ENCODE measurements at regions not wholly inside any gene's neighbourhood (a gene's known extent, or its start where the extent isn't known, plus 50 kb on each side); places are given as distances from the start of the nearest gene placed in this dataset.

- no peak for TF ChIP-seq ETV5 (CRISPR knock-in tag; IDR thresholded peaks at IDR 0.05; ENCODE audit: borderline replicate concordance)
- TF ChIP-seq CERS6 (CRISPR knock-in tag; IDR thresholded peaks at IDR 0.05): no peak
- no peak for TF ChIP-seq ZNF235 (CRISPR knock-in tag; IDR thresholded peaks at IDR 0.05; ENCODE audit: borderline replicate concordance)
Measured at GRCh38 chr6:167470836-167471547, 146.1 kb downstream of the TTLL2 start.
